Kidney capillary endothelial cell (primary cell): ENCODE measurements at regions not wholly inside any gene's neighbourhood (a gene's known extent, or its start where the extent isn't known, plus 50 kb on each side); places are given as distances from the start of the nearest gene placed in this dataset.

Experiments used
- DNase-seq: peaks from one replicate; pipeline ENCODE4 v3.0.0-alpha.2; 2018; ENCODE audit warnings: low spot score

- DNase-seq = no peak
Observed at GRCh38 chr10:58996866-58997265, 179.6 kb upstream of the PHYHIPL start.

GRCh38 chr10:58998924-58999713 lies 177.3 kb upstream of the PHYHIPL start:
- no peak for DNase-seq

DNA sequence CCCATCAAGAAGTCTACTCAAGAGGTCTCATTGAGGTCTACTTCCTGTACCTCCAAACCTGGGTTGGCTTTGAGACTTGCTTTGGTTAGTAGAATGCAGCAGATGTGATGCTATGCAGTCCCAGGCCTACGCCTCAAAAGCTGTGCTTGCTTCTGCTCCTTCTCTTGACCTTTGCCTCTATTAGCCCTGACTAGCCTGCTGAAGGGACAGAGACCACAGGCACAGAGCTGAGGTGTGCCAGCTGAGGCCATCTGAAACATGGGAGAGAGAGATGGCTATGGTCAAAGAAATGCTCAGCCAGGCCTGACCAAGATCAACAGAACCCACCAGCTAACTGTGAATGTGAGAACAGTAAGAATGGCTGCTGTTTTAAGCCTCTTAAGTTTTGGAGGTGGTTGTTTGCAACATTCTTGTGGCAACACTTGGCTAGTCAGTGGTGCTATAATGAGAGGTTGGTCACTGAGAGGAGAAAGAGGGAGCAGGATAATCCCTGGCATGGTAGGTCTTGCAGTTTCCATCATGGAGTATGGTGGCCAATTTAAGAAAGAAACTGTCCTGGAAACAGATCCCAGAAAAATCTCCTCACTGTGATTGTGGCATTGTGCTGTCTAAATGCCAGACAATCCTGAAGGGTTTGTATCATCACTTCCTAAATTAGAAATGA lies 176.1 kb upstream of the PHYHIPL start:
- no peak for DNase-seq

- DNase-seq = no peak
Observed at GRCh38 chr10:59002011-59002410, 174.4 kb upstream of the PHYHIPL start.

GRCh38 chr10:59003203-59003602 lies 173.2 kb upstream of the PHYHIPL start:
- no peak for DNase-seq

- no peak for DNase-seq
Observed at GRCh38 chr10:59004392-59004791, 172.1 kb upstream of the PHYHIPL start.

DNA sequence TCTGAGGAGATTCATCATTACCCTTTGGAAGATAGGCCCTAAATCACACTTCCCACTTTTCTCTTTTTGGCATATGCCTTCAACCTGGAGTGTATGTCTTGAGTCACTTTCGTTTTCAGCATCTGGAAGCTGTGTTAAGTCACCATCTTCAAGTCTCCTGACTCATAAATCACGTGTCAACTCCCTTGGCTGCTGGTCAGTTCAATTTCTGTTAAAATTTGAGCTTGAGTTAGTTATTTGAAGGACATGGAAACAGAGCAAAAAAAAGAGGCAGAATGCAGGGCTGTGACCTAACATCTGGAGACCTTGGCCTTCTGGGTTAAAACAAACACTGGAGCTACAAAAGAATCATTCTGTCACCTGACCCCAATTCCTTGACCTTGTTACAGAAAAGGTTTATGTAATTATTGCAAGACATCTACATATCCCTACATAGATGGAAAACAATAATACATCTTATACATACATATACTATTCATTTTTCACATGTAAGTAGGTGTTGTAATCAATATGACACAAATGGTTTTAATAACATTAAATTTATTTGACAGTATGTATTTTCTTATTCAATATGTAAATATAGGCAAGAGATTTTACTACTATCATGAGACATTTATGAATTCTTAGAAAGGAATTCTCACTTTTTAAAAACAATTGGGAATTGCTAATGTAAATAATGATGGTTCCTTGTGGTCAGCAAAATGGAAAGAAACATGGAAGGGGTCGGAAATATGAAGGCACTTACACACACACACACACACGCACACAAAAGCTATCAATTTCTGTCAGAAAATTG lies 169.7 kb upstream of the PHYHIPL start:
- no peak for DNase-seq

DNA sequence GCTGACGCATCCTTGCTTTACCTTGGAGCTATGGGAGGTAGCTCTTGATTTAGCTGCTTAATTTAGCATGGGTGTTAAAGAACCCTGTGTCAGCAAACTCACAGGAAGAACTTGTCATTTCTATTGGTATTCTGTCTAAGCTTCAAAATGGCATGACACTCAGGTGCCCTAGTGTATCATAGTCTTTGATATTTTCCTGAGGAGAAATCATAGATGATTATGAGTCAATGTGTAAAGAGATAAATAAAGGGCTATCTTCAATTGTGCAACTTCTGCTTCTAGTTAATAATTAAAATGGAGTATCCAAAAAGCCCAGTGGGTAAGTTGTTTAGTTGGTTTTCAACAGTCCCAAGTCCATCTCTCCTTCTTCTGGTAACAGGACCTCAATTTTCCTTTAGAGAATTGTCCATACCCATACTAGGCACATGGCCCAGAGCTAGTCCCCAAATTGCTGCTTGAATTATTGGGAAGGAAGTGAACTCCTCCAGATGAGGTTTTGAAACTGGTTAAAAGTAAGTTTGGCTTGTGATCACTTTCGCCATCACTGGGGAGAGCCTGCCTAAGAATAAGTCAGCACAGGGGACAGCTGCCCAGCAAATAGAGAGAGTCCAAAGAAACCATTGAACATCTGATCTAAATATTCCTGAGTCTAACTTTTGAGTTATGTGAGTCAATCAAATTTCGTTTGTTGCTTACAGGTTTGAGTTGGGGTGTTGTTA lies 169.0 kb upstream of the PHYHIPL start:
- no peak for DNase-seq

- no peak for DNase-seq
Observed at GRCh38 chr10:59008452-59008851, 168.0 kb upstream of the PHYHIPL start.

DNA sequence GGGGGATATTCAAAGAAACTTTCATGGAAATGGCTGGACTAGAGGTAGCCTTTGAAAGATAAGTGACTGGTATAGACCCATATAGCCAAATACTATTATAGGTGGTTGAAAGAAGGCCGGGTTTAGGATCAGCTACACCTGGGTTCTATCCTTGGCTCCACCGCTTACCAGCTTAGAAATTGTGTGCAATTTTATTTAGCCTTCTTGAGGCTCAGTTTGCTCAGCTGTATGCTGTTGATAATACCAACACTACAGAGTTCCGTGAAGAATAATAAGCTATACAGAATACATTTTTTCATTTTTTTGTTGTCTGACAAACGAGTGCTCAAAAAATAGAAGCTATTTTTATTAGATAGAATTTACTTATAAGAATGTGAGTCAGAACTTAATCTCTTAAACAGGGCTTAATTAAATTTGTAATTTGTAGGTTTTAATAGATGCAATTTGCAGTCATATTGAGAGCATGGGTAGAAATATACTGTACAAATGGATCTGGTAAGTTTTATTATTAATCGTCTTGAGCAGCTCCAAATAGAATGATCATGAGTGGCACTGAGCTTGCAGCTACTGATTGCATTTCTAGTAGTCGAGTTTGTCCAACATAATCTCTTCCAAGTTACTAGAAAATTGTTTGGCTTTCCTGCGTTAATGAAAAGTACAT lies 164.3 kb upstream of the PHYHIPL start:
- no peak for DNase-seq

GRCh38 chr10:59012839-59013238 lies 163.6 kb upstream of the PHYHIPL start:
- no peak for DNase-seq

DNA sequence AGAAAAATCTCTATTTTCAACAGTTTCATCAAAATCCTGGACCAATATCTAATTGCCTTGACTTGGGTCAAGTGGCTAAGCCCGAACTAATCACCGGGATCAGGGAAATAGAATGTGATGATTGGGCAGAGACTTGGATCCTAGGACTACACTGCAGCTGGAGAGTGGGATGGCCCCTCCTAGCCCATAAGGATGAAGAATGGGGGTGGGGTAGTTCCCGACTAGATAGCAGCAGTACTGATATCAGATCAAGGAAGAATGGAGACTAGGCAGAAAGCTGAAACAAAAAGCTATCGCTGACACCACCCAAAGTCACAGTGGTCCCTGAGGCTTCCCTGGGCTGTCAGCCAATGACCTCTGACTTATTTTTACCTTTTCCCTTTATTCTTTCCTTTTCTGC lies 160.4 kb upstream of the PHYHIPL start:
- no peak for DNase-seq

DNA sequence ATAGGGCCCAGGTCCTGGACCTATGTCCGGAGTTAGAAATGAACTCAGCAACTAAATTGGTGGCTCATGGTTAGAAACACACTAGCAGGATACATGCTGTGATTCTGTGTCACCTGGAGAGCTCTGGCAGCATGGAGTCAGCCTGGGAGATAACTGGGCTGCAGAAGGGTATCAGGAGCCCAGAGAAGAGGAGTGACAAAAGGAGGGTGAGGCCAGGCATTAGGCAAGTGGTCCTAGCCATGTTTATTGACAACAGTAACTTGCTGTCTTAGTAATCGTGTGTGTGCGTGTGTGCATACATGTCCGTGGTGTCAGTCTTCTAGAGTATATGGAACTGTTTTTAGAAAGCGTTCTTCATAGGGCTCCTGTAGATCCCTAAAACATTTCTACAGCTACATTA lies 157.5 kb upstream of the PHYHIPL start:
- DNase-seq = no peak

- no peak for DNase-seq
Observed at GRCh38 chr10:59019603-59020002, 156.8 kb upstream of the PHYHIPL start.

DNA sequence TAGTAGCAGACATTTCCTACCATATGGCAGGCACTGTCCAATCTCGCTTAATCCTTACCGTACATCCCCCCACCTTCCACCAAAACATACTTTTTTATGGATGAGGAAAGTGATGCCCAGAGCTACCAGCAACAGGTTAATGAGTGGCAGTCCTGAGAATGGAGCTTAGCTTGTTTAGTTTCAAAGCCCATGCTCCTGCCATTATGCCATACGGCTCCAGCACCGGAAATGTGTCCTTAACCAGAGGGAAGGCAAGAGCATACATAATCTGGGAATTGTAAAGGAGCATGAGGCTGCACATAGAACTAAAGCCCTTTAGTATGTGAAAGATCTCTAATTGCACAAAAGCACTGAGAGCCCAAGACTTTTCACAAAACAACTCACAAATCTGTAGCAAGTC lies 155.9 kb upstream of the PHYHIPL start:
- no peak for DNase-seq

- no peak for DNase-seq
Observed at GRCh38 chr10:59025981-59026765, 150.3 kb upstream of the PHYHIPL start.

- DNase-seq = no peak
Observed at GRCh38 chr10:59027975-59028655, 148.3 kb upstream of the PHYHIPL start.

DNA sequence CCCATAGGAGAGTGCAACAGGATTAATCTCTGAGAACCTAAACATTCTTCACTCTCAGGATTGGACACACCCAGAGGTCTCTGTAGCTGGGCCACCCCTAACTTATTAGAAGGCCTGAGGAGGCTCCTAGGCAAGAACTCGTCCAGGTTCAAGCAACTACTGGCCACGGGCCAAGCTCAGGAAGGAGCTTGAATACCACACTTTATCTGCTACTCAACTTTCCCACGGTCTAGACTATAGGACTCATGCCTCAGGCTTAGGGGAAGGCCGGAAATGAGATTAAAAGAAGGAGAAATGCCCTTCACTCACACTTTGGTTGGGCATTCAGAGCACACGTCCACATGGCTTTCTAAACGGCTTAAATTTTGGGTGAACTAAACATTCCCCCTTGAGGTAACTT lies 142.8 kb upstream of the PHYHIPL start:
- DNase-seq = no peak

DNA sequence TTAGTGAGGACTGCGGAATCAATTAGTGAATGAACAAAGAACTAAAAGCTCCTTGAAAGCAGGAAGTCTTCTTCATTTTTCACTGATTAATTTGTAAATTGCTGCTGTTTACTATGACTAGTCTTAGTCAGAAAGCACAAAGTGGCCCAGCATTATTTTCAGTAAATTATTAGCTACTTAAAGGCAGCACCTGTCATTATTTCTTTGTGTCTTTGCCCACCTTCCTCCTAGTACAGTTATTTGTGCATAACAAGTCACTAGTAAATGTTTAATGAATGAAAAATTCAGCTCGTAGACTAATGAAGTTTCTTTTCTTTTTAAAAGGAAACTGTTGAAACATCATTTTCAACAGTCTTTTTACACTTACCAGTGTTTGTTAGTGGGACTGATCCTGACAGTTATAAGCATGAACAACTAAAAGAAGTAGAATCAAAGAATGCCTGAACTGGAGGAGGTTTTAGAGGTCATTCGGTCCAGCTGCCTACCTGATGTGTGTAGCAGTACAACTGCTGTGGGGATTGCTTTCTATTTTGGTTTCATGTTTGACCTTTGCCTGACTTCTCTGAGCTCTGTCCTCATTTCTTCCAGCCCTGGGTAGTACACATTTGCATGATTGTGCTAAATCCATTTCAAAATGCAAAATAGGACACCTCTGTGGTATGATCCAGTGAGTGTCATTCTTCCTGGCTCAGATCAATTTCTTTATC lies 140.0 kb upstream of the PHYHIPL start:
- DNase-seq = no peak

DNA sequence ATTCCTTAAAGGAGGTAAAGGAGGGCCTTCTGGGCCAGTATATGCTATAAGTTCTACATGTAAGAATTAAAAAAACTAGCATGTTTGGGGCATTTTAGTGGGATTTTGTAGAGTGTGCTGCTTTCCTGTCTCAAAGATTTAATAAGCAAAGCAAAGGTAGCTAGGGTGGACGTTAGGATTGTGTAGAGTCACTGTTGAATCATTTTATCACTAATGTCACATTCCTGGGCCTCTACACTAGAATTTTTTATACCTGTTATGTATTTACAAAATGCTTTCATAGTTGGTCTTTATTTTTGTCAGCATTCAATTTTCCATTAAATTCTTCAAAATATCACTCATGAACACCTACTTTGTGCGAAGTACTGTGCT lies 139.4 kb upstream of the PHYHIPL start:
- DNase-seq = no peak
